SH-SY5Y (cell line): ENCODE measurements at regions not wholly inside any gene's neighbourhood (a gene's known extent, or its start where the extent isn't known, plus 50 kb on each side); places are given as distances from the start of the nearest gene placed in this dataset.

Experiments used
- GATA2 ChIP-seq: IDR thresholded peaks from 2 replicates; pipeline ENCODE4 v1.6.1; 2011; ENCODE audit warnings: mild to moderate bottlenecking, low read depth, low read length
- GATA3 ChIP-seq: IDR thresholded peaks from 2 replicates; pipeline ENCODE4 v1.6.1; 2011; ENCODE audit warnings: low read depth, mild to moderate bottlenecking, low read length, moderate library complexity

DNA sequence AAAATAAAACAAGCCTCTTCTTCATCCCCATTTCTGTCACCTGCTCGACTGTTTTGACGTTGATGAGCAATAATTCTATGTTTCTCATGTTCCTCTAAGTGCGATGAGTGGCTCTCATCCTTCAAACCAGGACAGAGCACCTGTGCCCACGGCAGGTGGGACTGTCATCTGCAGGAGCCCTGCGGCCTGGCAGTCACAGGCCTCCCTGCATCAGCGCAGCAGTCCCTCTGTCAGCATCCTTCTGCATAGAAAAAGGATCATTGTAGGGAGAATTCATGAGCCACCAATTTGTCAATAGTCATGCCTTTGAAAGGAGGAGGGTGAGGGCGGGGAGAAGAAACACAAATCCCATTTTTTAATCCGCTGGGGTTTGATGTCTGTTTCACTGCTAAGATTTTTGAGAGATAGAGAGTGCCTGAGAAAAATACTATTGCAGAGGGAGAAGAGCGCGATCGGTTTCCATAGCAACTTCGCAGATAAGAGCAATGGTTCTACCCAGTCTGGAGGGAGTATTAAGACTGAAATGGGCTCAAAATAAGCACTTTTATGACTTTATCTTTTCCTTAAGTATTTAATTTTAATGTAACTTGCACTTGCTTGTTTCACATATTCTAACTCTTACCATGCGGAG is 234.3 kb upstream of the NCKAP5 start:
- no peak for TF ChIP-seq GATA2
- no peak for TF ChIP-seq GATA3
